SU-DHL-6 (cell line): ENCODE measurements at regions not wholly inside any gene's neighbourhood (a gene's known extent, or its start where the extent isn't known, plus 50 kb on each side); places are given as distances from the start of the nearest gene placed in this dataset.

Source experiments
- CTCF ChIP-seq: fragments of 200-600 bp; sonication (generic); IDR thresholded peaks from one replicate; pipeline ENCODE4 v1.5.1; 2017; ENCODE audit warnings: antibody characterized with exemption, mild to moderate bottlenecking, low read length, moderate library complexity; ENCODE audit not compliant: insufficient read depth, poor library complexity, severe bottlenecking
- EZH2phosphoT487 ChIP-seq: fragments of 200-600 bp; sonication (generic), shearing (Covaris generic); conservative IDR thresholded peaks from 2 replicates; pipeline ENCODE4 v1.6.1; 2018; ENCODE audit warnings: mild to moderate bottlenecking, antibody characterized with exemption, low read length, moderate library complexity, mixed read lengths

- TF ChIP-seq CTCF: no peak
- no peak for TF ChIP-seq EZH2phosphoT487
Measured at GRCh38 chr4:53906606-53907190, 157.7 kb downstream of the CHIC2 start.
